Loucy (cell line): ENCODE measurements at regions not wholly inside any gene's neighbourhood (a gene's known extent, or its start where the extent isn't known, plus 50 kb on each side); places are given as distances from the start of the nearest gene placed in this dataset.

Source experiments
- CTCF ChIP-seq: fragments of 200-600 bp; sonication (generic); conservative IDR thresholded peaks from 2 replicates; pipeline ENCODE4 v1.5.1; 2014; ENCODE audit warnings: mild to moderate bottlenecking, antibody characterized with exemption, low read length
- EZH2phosphoT487 ChIP-seq: fragments of 200-600 bp; IDR thresholded peaks from 2 replicates; pipeline ENCODE4 v1.6.1; 2018; ENCODE audit warnings: antibody characterized with exemption, mild to moderate bottlenecking, moderate library complexity, borderline replicate concordance

GRCh38 chr5:76014005-76014404 is 69.2 kb upstream of the SV2C start:
- TF ChIP-seq CTCF: no peak
- no peak for TF ChIP-seq EZH2phosphoT487
